WTC11 (cell line): ENCODE measurements at regions not wholly inside any gene's neighbourhood (a gene's known extent, or its start where the extent isn't known, plus 50 kb on each side); places are given as distances from the start of the nearest gene placed in this dataset.

Experiments
- ATAC-seq: fragments of 200-7000 bp; cut with Tn5 transposase; 2 replicates; pipeline ENCODE4 v1.10.0; 2021; ENCODE audit warnings: mild to moderate bottlenecking, moderate library complexity
- CTCF ChIA-PET: fragments of 300-600 bp; sonication (Branson Sonifier 250); formaldehyde crosslinking; loops from one replicate; lab custom pipeline; 2021; ENCODE audit warnings: antibody characterized with exemption; lab: Charles Lee
- POLR2A ChIA-PET: fragments of 350-600 bp; sonication (Branson Sonifier 250); formaldehyde crosslinking; loops from one replicate; lab custom pipeline; 2021; ENCODE audit warnings: antibody characterized with exemption; lab: Charles Lee
- DNase-seq: peaks from one replicate; pipeline ENCODE4 v3.0.0; 2021; ENCODE audit warnings: low spot score
- H3K27ac Mint-ChIP-seq: 2 replicates; pipeline ENCODE4 v1.8.0; 2021; ENCODE audit warnings: mixed read lengths
- H3K27me3 Mint-ChIP-seq: 2 replicates; pipeline ENCODE4 v1.8.0; 2021; ENCODE audit warnings: low read depth, mild to moderate bottlenecking, moderate library complexity, mixed read lengths
- H3K36me3 Mint-ChIP-seq: 2 replicates; pipeline ENCODE4 v1.8.0; 2021; ENCODE audit warnings: mixed read lengths
- H3K4me1 Mint-ChIP-seq: 2 replicates; pipeline ENCODE4 v1.8.0; 2022; ENCODE audit warnings: mixed read lengths
- H3K4me3 Mint-ChIP-seq: 2 replicates; pipeline ENCODE4 v1.8.0; 2021; ENCODE audit warnings: mild to moderate bottlenecking, moderate library complexity, mixed read lengths
- H3K9me3 Mint-ChIP-seq: 2 replicates; pipeline ENCODE4 v1.8.0; 2021; ENCODE audit warnings: mixed read lengths
- AR ChIP-seq: fragments of 250-450 bp; sonication (Bioruptor Pico); IDR thresholded peaks from 2 replicates; pipeline ENCODE4 v1.9.0; 2021; ENCODE audit warnings: mild to moderate bottlenecking
- ELF4 ChIP-seq: sonication (generic); formaldehyde crosslinking; IDR thresholded peaks from 2 replicates; pipeline ENCODE4 v1.8.1; 2022; ENCODE audit warnings: low read depth, mild to moderate bottlenecking, moderate library complexity, missing genetic modification reagents
- FOXK1 ChIP-seq: sonication (generic); formaldehyde crosslinking; IDR thresholded peaks from 2 replicates; pipeline ENCODE4 v1.8.0; 2022; ENCODE audit warnings: mild to moderate bottlenecking, moderate library complexity, missing genetic modification reagents
- GRHL2 ChIP-seq: fragments of 250-450 bp; sonication (Bioruptor Pico); IDR thresholded peaks from 2 replicates; pipeline ENCODE4 v1.8.0; 2022; ENCODE audit warnings: mild to moderate bottlenecking, moderate library complexity; ENCODE audit not compliant: insufficient replicate concordance, severe bottlenecking
- GTF2I ChIP-seq: fragments of 250-450 bp; sonication (Bioruptor Pico); conservative IDR thresholded peaks from 2 replicates; pipeline ENCODE4 v1.4.0; 2021; ENCODE audit warnings: mild to moderate bottlenecking
- HMGA2 ChIP-seq: fragments of 250-450 bp; sonication (Bioruptor Pico); IDR thresholded peaks from 2 replicates; pipeline ENCODE4 v1.4.0; 2021; ENCODE audit warnings: mild to moderate bottlenecking, moderate library complexity
- KAT7 ChIP-seq: sonication (generic); formaldehyde crosslinking; IDR thresholded peaks from 2 replicates; pipeline ENCODE4 v1.8.1; 2023; ENCODE audit warnings: missing genetic modification reagents, mild to moderate bottlenecking, borderline replicate concordance
- MXD4 ChIP-seq: fragments of 250-450 bp; sonication (Bioruptor Pico); IDR thresholded peaks from 2 replicates; pipeline ENCODE4 v1.8.0; 2021; ENCODE audit warnings: mild to moderate bottlenecking, moderate library complexity, borderline replicate concordance
- NFATC4 ChIP-seq: fragments of 250-450 bp; sonication (Bioruptor Pico); IDR thresholded peaks from 2 replicates; pipeline ENCODE4 v1.9.0; 2021; ENCODE audit warnings: mild to moderate bottlenecking
- NFYB ChIP-seq: sonication (generic); formaldehyde crosslinking; conservative IDR thresholded peaks from 2 replicates; pipeline ENCODE4 v1.8.0; 2022; ENCODE audit warnings: low read depth, missing genetic modification reagents
- NR3C1 ChIP-seq: sonication (generic); formaldehyde crosslinking; conservative IDR thresholded peaks from 2 replicates; pipeline ENCODE4 v1.8.1; 2023; ENCODE audit warnings: low read depth, mild to moderate bottlenecking, missing genetic modification reagents
- PRRX2 ChIP-seq: fragments of 250-450 bp; sonication (Bioruptor Pico); IDR thresholded peaks from 2 replicates; pipeline ENCODE4 v1.8.0; 2021; ENCODE audit warnings: mild to moderate bottlenecking
- RELA ChIP-seq: sonication (generic); formaldehyde crosslinking; IDR thresholded peaks from 2 replicates; pipeline ENCODE4 v1.8.1; 2022; ENCODE audit warnings: missing genetic modification reagents, mild to moderate bottlenecking, borderline replicate concordance
- RORB ChIP-seq: fragments of 250-450 bp; sonication (Bioruptor Pico); IDR thresholded peaks from 2 replicates; pipeline ENCODE4 v1.9.0; 2021; ENCODE audit warnings: mild to moderate bottlenecking
- STAT6 ChIP-seq: sonication (generic); formaldehyde crosslinking; conservative IDR thresholded peaks from 2 replicates; pipeline ENCODE4 v1.8.1; 2023; ENCODE audit warnings: mild to moderate bottlenecking, low read depth, missing genetic modification reagents, moderate library complexity
- TEAD1 ChIP-seq: sonication (generic); formaldehyde crosslinking; IDR thresholded peaks from 2 replicates; pipeline ENCODE4 v1.8.0; 2022; ENCODE audit warnings: mild to moderate bottlenecking, missing genetic modification reagents
- ZNF263 ChIP-seq: sonication (generic); formaldehyde crosslinking; IDR thresholded peaks from 2 replicates; pipeline ENCODE4 v1.8.1; 2022; ENCODE audit warnings: low read depth, mild to moderate bottlenecking, moderate library complexity, missing genetic modification reagents
- ZNF425 ChIP-seq: fragments of 250-450 bp; sonication (Bioruptor Pico); conservative IDR thresholded peaks from 2 replicates; pipeline ENCODE4 v1.9.0; 2021; ENCODE audit warnings: mild to moderate bottlenecking
- TF ChIP-seq, protein P1 (sequence below): sonication (generic); formaldehyde crosslinking; IDR thresholded peaks from 2 replicates; pipeline ENCODE4 v1.8.1; 2023; ENCODE audit warnings: mild to moderate bottlenecking, missing genetic modification reagents
- TF ChIP-seq, protein P2 (sequence below): sonication (generic); formaldehyde crosslinking; IDR thresholded peaks from 2 replicates; pipeline ENCODE4 v1.8.1; 2022; ENCODE audit warnings: low read depth, mild to moderate bottlenecking, moderate library complexity, missing genetic modification reagents, borderline replicate concordance

- TF ChIP-seq, protein P1, sequence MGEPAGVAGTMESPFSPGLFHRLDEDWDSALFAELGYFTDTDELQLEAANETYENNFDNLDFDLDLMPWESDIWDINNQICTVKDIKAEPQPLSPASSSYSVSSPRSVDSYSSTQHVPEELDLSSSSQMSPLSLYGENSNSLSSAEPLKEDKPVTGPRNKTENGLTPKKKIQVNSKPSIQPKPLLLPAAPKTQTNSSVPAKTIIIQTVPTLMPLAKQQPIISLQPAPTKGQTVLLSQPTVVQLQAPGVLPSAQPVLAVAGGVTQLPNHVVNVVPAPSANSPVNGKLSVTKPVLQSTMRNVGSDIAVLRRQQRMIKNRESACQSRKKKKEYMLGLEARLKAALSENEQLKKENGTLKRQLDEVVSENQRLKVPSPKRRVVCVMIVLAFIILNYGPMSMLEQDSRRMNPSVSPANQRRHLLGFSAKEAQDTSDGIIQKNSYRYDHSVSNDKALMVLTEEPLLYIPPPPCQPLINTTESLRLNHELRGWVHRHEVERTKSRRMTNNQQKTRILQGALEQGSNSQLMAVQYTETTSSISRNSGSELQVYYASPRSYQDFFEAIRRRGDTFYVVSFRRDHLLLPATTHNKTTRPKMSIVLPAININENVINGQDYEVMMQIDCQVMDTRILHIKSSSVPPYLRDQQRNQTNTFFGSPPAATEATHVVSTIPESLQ (CRISPR knock-in tag) = no peak
- TF ChIP-seq ZNF263 (CRISPR knock-in tag) = no peak
- TF ChIP-seq RELA (CRISPR knock-in tag) = no peak
- no peak for TF ChIP-seq NFYB
- TF ChIP-seq MXD4 = no peak
- TF ChIP-seq GTF2I (CRISPR knock-in tag) = no peak
- no peak for TF ChIP-seq KAT7 (CRISPR knock-in tag)
- no peak for TF ChIP-seq NR3C1
- TF ChIP-seq AR (CRISPR knock-in tag) = no peak
Measured at GRCh38 chr2:885230-886071, 65.2 kb upstream of the SNTG2 start (continued).

- H3K27ac Mint-ChIP-seq = no peak overlapping the region
- peaks cover 76% of the 10 kb centered on the region for H3K27me3 Mint-ChIP-seq
- no peaks in the 10 kb centered on the region for H3K36me3 Mint-ChIP-seq
- DNase-seq (no peak), ATAC-seq (no peak)
- H3K4me1 Mint-ChIP-seq = peaks cover 53% of the 10 kb centered on the region
- no peak overlapping the region for H3K4me3 Mint-ChIP-seq
- ChIA-PET CTCF (interaction anchor here (0.7 to 1.1 kb wide), 3 partner anchors 9 to 251 kb away, joined by 3 to 4 read pairs (median 3); no protein-coding TSS in a partner anchor), POLR2A (no interaction called here)
- 0 out of 2 replicates have a peak, but pooled peaks cover 4% of the 10 kb centered on the region for H3K9me3 Mint-ChIP-seq
- TF ChIP-seq ZNF263 (CRISPR knock-in tag) (no peak), PRRX2 (CRISPR knock-in tag) (no peak), AR (CRISPR knock-in tag) (no peak), RORB (no peak), STAT6 (no peak), GRHL2 (CRISPR knock-in tag) (no peak), ELF4 (CRISPR knock-in tag) (no peak), FOXK1 (CRISPR knock-in tag) (no peak), NFATC4 (CRISPR knock-in tag) (no peak), HMGA2 (no peak), ZNF425 (CRISPR knock-in tag) (no peak), TEAD1 (CRISPR knock-in tag) (no peak)
- TF ChIP-seq, protein P2, sequence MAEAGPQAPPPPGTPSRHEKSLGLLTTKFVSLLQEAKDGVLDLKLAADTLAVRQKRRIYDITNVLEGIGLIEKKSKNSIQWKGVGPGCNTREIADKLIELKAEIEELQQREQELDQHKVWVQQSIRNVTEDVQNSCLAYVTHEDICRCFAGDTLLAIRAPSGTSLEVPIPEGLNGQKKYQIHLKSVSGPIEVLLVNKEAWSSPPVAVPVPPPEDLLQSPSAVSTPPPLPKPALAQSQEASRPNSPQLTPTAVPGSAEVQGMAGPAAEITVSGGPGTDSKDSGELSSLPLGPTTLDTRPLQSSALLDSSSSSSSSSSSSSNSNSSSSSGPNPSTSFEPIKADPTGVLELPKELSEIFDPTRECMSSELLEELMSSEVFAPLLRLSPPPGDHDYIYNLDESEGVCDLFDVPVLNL = no peak
Measured at GRCh38 chr2:883803-884748, 66.6 kb upstream of the SNTG2 start.
